GM11168 (cell line): ENCODE measurements at regions not wholly inside any gene's neighbourhood (a gene's known extent, or its start where the extent isn't known, plus 50 kb on each side); places are given as distances from the start of the nearest gene placed in this dataset.

Source experiments
- in situ Hi-C: fragments of 300-500 bp; cut with MboI; formaldehyde crosslinking; loops from one replicate; pipeline ENCODE4 v1.12.0; 2022; ENCODE audit warnings: low sequenced_read_pairs; ENCODE audit not compliant: unreplicated experiment

- in situ Hi-C loops, result loop anchor here (5.0 kb wide), 2 partner anchors 128 to 208 kb away; no protein-coding TSS in a partner anchor
These were observed 110.5 kb downstream of the ASCL4 start for GRCh38 chr12:107884769-107885694.

GRCh38 chr12:107888789-107889188 lies 114.3 kb downstream of the ASCL4 start:
- in situ Hi-C loops, result loop anchor here (5.0 kb wide), 1 partner anchor 211 kb away; no protein-coding TSS in a partner anchor

GRCh38 chr12:107891967-107892366 lies 117.5 kb downstream of the ASCL4 start:
- in situ Hi-C loops, result no loop called here

- in situ Hi-C loops, result no loop called here
These were observed 120.1 kb downstream of the ASCL4 start for GRCh38 chr12:107894589-107894988.

DNA sequence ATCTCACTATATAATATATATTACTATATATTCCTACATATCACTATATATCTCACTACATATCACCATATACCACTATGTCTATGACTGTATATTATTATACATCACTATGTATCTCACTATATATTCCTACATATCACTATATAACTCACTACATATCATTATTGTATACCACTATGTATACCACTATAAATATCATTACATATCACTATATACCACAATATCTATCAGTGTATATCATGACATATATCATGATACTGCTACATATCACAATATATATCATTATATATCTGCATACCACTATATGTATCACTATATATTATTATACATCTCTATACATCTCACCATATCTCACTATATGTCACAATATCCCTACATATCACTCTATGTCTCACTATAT lies 121.5 kb downstream of the ASCL4 start:
- in situ Hi-C loops, result no loop called here

DNA sequence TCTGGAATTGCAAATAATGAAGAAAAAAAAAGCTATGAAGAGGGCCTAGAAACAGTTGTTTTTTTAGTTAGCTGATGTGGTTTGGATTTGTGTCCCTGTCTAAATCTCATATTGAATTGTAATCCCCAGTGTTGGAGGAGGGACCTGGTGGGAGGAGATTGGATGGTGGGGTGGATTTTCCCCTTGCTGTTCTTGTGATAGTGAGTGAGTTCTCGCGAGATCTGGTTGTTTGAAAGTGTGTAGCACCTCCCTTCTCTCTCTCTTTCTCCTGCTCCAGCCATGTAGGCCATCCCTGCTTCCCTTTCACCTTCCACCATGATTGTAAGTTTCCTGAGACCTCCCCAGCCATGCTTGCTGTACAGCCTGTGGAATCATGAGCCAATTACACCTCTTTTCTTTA lies 126.1 kb downstream of the ASCL4 start:
- in situ Hi-C loops, result no loop called here

GRCh38 chr12:107903341-107904061 lies 129.0 kb downstream of the ASCL4 start:
- in situ Hi-C loops, result no loop called here

GRCh38 chr12:107906707-107907106 lies 132.2 kb downstream of the ASCL4 start:
- in situ Hi-C loops, result no loop called here

- in situ Hi-C loops, result no loop called here
These were observed 138.0 kb downstream of the ASCL4 start for GRCh38 chr12:107912421-107913004.

DNA sequence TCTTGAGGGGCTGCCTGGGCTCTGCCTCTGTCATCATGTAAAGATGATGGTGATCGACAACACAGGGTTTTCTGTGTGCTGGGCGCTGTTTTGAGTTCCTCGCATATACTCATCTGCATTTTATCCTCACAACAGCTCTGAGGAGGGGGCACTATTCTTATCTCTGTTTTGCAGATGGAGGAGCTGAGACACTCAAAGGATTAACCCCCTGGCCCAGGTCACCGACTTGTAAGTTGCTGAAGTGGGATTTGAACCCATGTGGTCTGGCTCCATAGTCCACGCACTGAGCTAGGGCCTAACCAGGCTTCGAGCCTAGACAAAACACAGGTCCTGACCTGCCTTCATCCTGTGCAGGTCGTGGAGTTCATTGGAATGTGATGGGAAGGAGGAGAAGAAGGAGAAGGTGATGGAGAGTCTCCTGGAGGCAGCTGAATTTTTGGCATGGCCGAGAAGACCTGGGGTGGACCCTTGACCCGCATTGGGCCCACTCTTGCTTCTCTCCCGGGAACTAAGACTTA lies 140.0 kb downstream of the ASCL4 start:
- in situ Hi-C loops, result no loop called here

DNA sequence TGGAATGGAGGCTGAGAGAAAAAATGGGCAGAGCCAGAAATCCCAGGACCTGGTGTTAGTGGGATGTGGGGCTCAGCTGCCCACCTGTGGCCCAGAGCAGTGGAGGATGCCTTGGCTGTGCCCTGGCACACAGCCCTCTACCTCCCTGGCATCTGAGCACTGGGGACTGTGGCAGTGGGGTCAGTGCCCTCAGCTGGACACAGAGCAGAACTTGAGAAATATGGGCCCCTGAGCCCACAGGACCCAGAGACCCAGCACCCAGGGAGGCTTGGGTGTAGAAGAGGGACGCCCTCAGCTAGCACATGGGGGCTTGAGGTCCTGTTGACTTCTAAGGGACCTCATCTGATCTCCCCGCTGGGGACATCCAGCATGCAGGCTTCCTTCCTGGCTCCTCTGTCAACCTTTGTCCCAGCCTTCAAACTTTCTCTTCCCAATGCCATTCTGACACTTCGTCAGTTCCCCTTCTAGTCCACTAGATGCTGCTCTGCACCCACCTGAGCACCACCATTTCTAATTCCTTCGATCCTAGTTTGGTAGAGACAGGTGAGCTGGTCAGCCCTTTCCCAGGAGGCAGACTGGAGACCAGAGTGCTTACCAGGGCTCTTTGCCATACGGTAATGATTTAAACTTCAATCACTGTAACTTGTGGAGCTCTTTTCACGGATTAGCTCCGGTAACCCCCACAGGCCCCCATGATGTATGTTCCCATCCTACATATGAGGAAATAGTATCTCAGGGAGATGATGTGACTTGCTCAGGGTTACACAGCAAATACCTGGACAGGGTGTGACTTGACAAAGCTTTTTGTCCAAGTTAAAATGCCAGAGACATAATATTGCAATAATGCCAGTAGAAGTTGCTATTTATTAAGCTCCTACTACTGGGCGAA lies 143.7 kb downstream of the ASCL4 start:
- in situ Hi-C loops, result no loop called here

GRCh38 chr12:107921062-107921461 lies 146.6 kb downstream of the ASCL4 start:
- in situ Hi-C loops, result no loop called here

- in situ Hi-C loops, result no loop called here
These were observed 150.6 kb downstream of the ASCL4 start for GRCh38 chr12:107925125-107925524.

- in situ Hi-C loops, result no loop called here
These were observed 154.9 kb downstream of the ASCL4 start for GRCh38 chr12:107929436-107929835.

GRCh38 chr12:107931761-107932160 lies 157.3 kb downstream of the ASCL4 start:
- in situ Hi-C loops, result no loop called here

DNA sequence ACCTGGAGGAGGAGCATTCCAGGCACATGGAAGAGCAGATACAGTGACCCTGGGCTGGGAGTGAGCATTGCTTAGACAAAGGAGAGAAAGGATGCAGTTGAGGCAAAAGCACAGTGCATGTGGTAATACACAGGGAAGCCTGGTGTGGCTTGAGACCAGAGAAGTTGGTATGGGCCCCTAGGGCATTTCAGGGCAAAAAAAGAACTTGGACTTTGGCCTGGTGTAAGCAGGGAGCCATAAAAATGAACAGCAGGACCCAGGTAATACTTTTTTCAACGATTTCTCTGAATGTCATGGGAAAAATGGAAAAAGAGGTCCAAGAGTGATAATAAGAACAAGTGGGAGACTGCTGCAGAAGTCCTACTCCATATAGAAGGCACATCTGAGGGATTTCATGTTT lies 163.9 kb downstream of the ASCL4 start:
- in situ Hi-C loops, result no loop called here

- in situ Hi-C loops, result no loop called here
These were observed 174.0 kb downstream of the ASCL4 start for GRCh38 chr12:107948391-107948945.

- in situ Hi-C loops, result no loop called here
These were observed 176.5 kb downstream of the ASCL4 start for GRCh38 chr12:107951024-107951423.

DNA sequence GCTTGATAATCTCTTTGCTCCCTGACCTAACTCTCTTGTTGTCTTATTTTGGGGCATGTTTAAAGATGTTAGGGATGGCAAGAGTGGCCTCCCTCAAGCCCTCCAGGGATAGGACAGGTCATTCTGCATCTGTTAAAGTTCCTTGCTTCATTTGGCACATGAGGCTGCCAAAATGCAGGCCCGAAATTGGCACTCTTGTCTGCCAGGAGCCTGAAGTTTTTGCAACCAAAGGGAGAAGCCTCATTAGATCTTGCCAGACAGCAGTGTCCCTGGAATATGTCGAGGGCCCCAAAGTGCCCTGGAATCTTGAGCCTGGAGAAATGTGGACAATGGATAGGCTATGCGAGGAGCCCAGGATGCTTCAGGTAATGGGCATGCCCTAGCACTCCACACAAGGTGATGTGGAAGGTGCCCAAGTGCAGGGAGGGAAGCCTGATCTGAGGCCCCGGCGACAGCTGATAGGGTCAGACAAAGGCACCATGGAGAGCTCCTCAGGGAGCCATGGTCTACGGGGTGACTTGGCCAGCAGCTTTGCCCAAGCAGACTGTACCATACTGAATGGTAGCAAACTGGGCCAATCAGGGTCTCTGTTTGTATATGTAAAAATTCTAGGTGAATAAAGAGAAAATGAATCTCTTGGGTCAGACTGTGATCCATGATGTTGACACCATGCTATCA lies 173.0 kb upstream of the WSCD2 start:
- in situ Hi-C loops, result no loop called here
